Esophagus squamous epithelium (tissue), 5 donors: ENCODE measurements at regions not wholly inside any gene's neighbourhood (a gene's known extent, or its start where the extent isn't known, plus 50 kb on each side); places are given as distances from the start of the nearest gene placed in this dataset.

ENCODE experiments used
- DNase-seq: peaks from one replicate; lab custom pipeline; 2025; lab: John Stamatoyannopoulos, UW
- H3K27ac ChIP-seq, 4 donors: fragments of 200-600 bp; sonication (generic); one replicate each; pipeline ENCODE4 v1.5.1; 2016 to 2019; ENCODE audit warnings: mild to moderate bottlenecking in 1 of 4
- H3K27me3 ChIP-seq, 4 donors: fragments of 200-600 bp; sonication (generic); 1 replicate in 3 of 4; 2 replicates in 1 of 4; pipeline versions ENCODE4 v1.5.1 to v1.6.0; 2017 to 2021; ENCODE audit warnings: antibody characterized with exemption in 1 of 4
- H3K36me3 ChIP-seq, 3 donors: fragments of 200-600 bp; sonication (generic); one replicate each; pipeline ENCODE4 v1.5.1; 2016 to 2019
- H3K4me1 ChIP-seq, 3 donors: fragments of 200-600 bp; sonication (generic); one replicate each; pipeline ENCODE4 v1.5.1; 2017 to 2019
- H3K4me3 ChIP-seq, 4 donors: fragments of 200-600 bp; sonication (generic); 1 replicate in 3 of 4; 2 replicates in 1 of 4; pipeline ENCODE4 v1.5.1; 2016 to 2019; ENCODE audit warnings: mild to moderate bottlenecking in 2 of 4, moderate library complexity in 1 of 4
- H3K9me3 ChIP-seq, 3 donors: fragments of 200-600 bp; sonication (generic); one replicate each; pipeline ENCODE4 v1.5.1; 2016 to 2019
- CTCF ChIP-seq, 6 experiments: fragments of 450-650 bp in 4 of 6; fragments of 200-600 bp in 2 of 6; sonication (generic) in 2 of 6; IDR thresholded peaks; one replicate each; pipeline ENCODE4 v1.5.1; 2016 to 2019; ENCODE audit warnings: antibody characterized with exemption in 6 of 6, mild to moderate bottlenecking in 4 of 6, moderate library complexity in 4 of 6
- POLR2A ChIP-seq, 4 donors: fragments of 450-650 bp; IDR thresholded peaks; one replicate each; pipeline ENCODE4 v1.6.1; 2017; ENCODE audit warnings: antibody characterized with exemption in 4 of 4, mild to moderate bottlenecking in 4 of 4, moderate library complexity in 3 of 4
- WGBS, 2 donors: methylation state at CpG; one replicate each; pipeline ENCODE4 v1.1.5; 2018; 5-methylcytosine and 5-hydroxymethylcytosine counted together
- intact Hi-C: fragments of 100-400 bp; cut with DNase I; formaldehyde crosslinking; loops from one replicate; pipeline ENCODE4 v1.15.0; 2022
- donor health status: DM: yes; HTN: yes; CAD: no.

DNA sequence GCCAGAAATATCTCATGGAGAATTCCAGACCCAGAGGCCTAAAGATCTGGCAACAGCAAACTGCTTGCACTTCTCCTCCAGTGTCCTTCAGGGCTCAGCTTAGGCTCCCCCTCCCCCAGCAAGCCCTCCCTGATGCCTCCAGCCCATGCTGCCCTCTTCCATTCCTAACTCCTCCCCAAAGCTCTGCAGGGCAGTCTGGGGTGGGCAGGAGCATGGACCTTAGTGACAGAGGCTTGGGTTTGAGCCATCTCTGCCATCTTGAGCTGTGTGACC lies 436.8 kb downstream of the PTPRU start:
- no peak overlapping the region for H3K27ac ChIP-seq
- TF ChIP-seq POLR2A (IDR thresholded peaks at IDR 0.05) (no peak), CTCF (IDR thresholded peaks at IDR 0.05) (no peak)
- no peaks in the 10 kb centered on the region for H3K4me1 ChIP-seq
- no peaks in the 10 kb centered on the region for H3K36me3 ChIP-seq
- DNase-seq: no peak
- intact Hi-C loops: no loop called here
- no peak overlapping the region for H3K4me3 ChIP-seq
- H3K27me3 ChIP-seq: peaks cover 0 to 26% (median 0%) of the 10 kb centered on the region in 4 donors
- H3K9me3 ChIP-seq: no peaks in the 10 kb centered on the region

- Histone ChIP-seq H3K4me1 (no peaks in the 10 kb centered on the region), H3K36me3 (no peaks in the 10 kb centered on the region), H3K27me3 (peaks cover 0 to 26% (median 0%) of the 10 kb centered on the region in 4 donors), H3K9me3 (no peaks in the 10 kb centered on the region), H3K27ac (no peak overlapping the region), H3K4me3 (no peak overlapping the region)
- WGBS, 2 donors: 63 to 87% methylated on average over 6 to 7 of the region's 10 CpGs
- no peak for DNase-seq
- intact Hi-C loops: no loop called here
- TF ChIP-seq CTCF (IDR thresholded peaks at IDR 0.05) (no peak), POLR2A (IDR thresholded peaks at IDR 0.05) (no peak)
Observed at GRCh38 chr1:29672416-29673227, 436.3 kb downstream of the PTPRU start.

DNA sequence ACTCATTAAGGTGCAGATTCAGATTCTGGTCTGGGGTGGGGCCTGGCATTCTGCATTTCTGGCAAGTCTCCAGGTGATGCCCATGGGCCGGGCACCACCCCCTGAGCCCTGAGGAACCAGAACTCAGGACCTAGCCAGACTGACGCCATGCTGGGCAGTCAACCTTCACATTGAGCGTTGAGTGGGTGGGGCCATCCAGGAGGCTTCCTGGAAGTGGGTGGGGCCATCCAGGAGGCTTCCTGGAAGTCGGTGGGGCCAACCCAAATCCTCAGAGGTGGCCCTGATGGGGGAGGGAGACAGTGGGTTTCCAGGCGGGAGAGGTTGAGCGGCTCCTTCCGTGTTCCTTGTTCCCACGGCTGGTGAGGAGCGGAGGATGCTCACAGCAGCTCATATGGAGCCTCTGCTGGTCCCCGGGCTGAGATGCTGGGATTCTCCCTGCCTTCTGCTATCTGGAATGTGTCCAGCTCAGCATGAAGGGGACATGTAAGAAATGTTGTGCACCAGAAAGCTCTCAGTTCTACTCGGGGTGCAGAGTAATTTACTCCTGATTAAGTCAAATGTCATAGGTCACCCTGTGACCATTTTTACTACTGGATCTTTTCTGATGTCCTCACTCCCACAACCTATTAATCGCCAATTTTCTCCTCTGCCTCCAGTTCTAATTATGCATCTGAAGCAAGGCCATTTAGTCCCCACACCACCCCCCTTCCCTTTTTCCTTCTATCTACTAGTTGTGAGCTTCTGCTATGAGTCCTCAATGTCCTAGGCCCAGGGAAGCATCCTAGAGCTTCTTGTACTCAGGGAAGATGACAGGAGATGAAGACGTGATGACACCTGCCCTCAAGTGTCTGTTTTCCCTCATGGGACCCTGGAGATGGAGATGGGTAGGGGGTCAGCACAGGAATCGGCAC lies 435.4 kb downstream of the PTPRU start:
- Histone ChIP-seq H3K27ac (no peak overlapping the region), H3K4me3 (no peak overlapping the region), H3K4me1 (no peaks in the 10 kb centered on the region), H3K36me3 (no peaks in the 10 kb centered on the region), H3K9me3 (no peaks in the 10 kb centered on the region), H3K27me3 (peaks cover 0 to 30% (median 0%) of the 10 kb centered on the region in 4 donors)
- WGBS, 2 donors: 66 to 76% methylated on average over 5 to 9 of the region's 14 CpGs
- DNase-seq: no peak
- intact Hi-C loops: no loop called here
- TF ChIP-seq POLR2A (IDR thresholded peaks at IDR 0.05): no peak
- TF ChIP-seq CTCF (IDR thresholded peaks at IDR 0.05): no peak

GRCh38 chr1:29670752-29671151 lies 434.4 kb downstream of the PTPRU start:
- DNase-seq: no peak
- peaks cover 0 to 35% (median 0%) of the 10 kb centered on the region in 4 donors for H3K27me3 ChIP-seq
- no peaks in the 10 kb centered on the region for H3K9me3 ChIP-seq
- H3K4me1 ChIP-seq: no peaks in the 10 kb centered on the region
- no peak for TF ChIP-seq POLR2A (IDR thresholded peaks at IDR 0.05)
- TF ChIP-seq CTCF (IDR thresholded peaks at IDR 0.05): no peak
- 100% methylated on average over 3 of the region's 7 CpGs; no CpG with 5 or more reads in 1 of the 2 donors for WGBS, 2 donors
- H3K4me3 ChIP-seq: no peak overlapping the region
- H3K36me3 ChIP-seq: no peaks in the 10 kb centered on the region
- intact Hi-C loops: no loop called here
- no peak overlapping the region for H3K27ac ChIP-seq

- peaks cover 0 to 41% (median 0%) of the 10 kb centered on the region in 4 donors for H3K27me3 ChIP-seq
- intact Hi-C loops: no loop called here
- no peak overlapping the region for H3K27ac ChIP-seq
- no peak overlapping the region for H3K4me3 ChIP-seq
- 28 to 63% methylated on average over 2 of the region's 3 CpGs for WGBS, 2 donors
- no peaks in the 10 kb centered on the region for H3K36me3 ChIP-seq
- no peak for TF ChIP-seq POLR2A (IDR thresholded peaks at IDR 0.05)
- no peak for TF ChIP-seq CTCF (IDR thresholded peaks at IDR 0.05)
- no peak for DNase-seq
- no peaks in the 10 kb centered on the region for H3K9me3 ChIP-seq
- H3K4me1 ChIP-seq: no peaks in the 10 kb centered on the region
Observed at GRCh38 chr1:29669912-29670311, 433.6 kb downstream of the PTPRU start.
